ENCODE measurements at regions not wholly inside any gene's neighbourhood (a gene's known extent, or its start where the extent isn't known, plus 50 kb on each side); places are given as distances from the start of the nearest gene placed in this dataset.

GRCh38 chr2:106685180-106685897 lies 198.2 kb downstream of the CD8B2 start:
- TF ChIP-seq POLR2AphosphoS5 (IDR thresholded peaks at IDR 0.05; ENCODE audit: low read depth, low read length): no peak
- no peak for TF ChIP-seq TAF1 (IDR thresholded peaks at IDR 0.05; ENCODE audit: low read depth, low read length)
